ENCODE measurements at regions not wholly inside any gene's neighbourhood (a gene's known extent, or its start where the extent isn't known, plus 50 kb on each side); places are given as distances from the start of the nearest gene placed in this dataset.

DNA sequence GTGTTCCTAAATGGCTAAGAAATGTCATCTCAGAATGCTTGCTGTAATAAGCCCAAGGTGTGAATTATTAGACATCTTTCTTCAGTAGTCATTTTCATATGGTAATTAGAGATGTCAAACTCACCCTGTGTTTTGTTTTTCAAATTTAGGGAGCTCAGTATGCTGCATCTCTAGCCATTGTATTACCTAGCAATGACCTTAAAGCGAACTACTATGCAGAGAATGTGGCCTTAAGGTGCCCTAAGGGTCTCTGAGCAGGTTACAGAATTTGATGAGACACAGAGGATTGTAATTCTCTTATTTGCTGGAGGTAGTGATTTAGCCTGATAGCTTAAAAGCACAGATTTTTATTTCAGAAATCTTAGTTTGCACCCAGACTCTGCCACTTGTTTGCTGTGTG, 1052.6 kb upstream of the DDX18 start:
- Histone ChIP-seq H3K27me3 (ENCODE audit: control insufficient read depth, insufficient read depth, low read length) (no peaks in the 10 kb centered on the region), H3K36me3 (ENCODE audit: control insufficient read depth in 2 of 3, insufficient read depth in 3 of 3, low read length in 3 of 3) (no peaks in the 10 kb centered on the region), H3K4me3 (ENCODE audit: low read length in 3 of 3) (no peak overlapping the region), H3K9me3 (ENCODE audit: control insufficient read depth in 2 of 3, insufficient read depth in 1 of 3, low read length in 3 of 3) (no peaks in the 10 kb centered on the region), H3K9ac (ENCODE audit: low read length in 3 of 3) (no peak overlapping the region), H3K4me1 (ENCODE audit: control insufficient read depth in 2 of 3, insufficient read depth in 2 of 3, low read depth in 1 of 3, low read length in 3 of 3) (no peaks in the 10 kb centered on the region), H3K27ac (ENCODE audit: low read depth in 2 of 2, low read length in 2 of 2) (no peak overlapping the region)
- FAIRE-seq, result no peak
- no peak for DNase-seq
- intact Hi-C loops (cut with DNase I), result no loop called here
- TF ChIP-seq CTCF (IDR thresholded peaks at IDR 0.05; ENCODE audit: borderline replicate concordance, extremely low read depth, insufficient read depth), result no peak

DNA sequence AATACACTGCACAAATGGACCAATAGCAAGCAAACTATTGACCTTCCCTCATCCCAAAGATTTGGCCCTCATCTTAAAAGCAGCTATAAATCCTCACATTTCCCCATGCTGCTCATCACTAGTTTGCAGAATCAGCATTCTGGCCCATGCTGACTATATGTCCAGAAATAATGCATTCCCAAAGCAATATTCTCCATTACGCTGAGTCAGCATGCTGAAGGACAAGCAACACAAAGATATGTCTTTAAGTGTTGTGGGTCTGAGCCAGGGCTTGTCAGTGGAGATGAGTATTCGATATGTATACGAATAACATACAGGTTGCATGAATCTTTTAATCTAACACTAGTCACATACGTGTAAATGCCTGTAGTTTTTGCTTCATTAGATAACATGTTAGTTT, 1045.0 kb upstream of the DDX18 start:
- H3K4me3 ChIP-seq (ENCODE audit: low read length in 3 of 3), result no peak overlapping the region
- intact Hi-C loops (cut with DNase I), result no loop called here
- no peaks in the 10 kb centered on the region for H3K36me3 ChIP-seq (ENCODE audit: control insufficient read depth in 2 of 3, insufficient read depth in 3 of 3, low read length in 3 of 3)
- no peaks in the 10 kb centered on the region for H3K9me3 ChIP-seq (ENCODE audit: control insufficient read depth in 2 of 3, insufficient read depth in 1 of 3, low read length in 3 of 3)
- no peaks in the 10 kb centered on the region for H3K4me1 ChIP-seq (ENCODE audit: control insufficient read depth in 2 of 3, insufficient read depth in 2 of 3, low read depth in 1 of 3, low read length in 3 of 3)
- FAIRE-seq (no peak), DNase-seq (no peak)
- no peak overlapping the region for H3K9ac ChIP-seq (ENCODE audit: low read length in 3 of 3)
- no peak overlapping the region for H3K27ac ChIP-seq (ENCODE audit: low read depth in 2 of 2, low read length in 2 of 2)
- H3K27me3 ChIP-seq (ENCODE audit: control insufficient read depth, insufficient read depth, low read length), result no peaks in the 10 kb centered on the region
- TF ChIP-seq CTCF (IDR thresholded peaks at IDR 0.05; ENCODE audit: borderline replicate concordance, extremely low read depth, insufficient read depth), result no peak

GRCh38 chr2:116776556-116776955, 1037.9 kb upstream of the DDX18 start:
- intact Hi-C loops (cut with DNase I), result no loop called here
- Histone ChIP-seq H3K9ac (ENCODE audit: low read length in 3 of 3) (no peak overlapping the region), H3K4me1 (ENCODE audit: control insufficient read depth in 2 of 3, insufficient read depth in 2 of 3, low read depth in 1 of 3, low read length in 3 of 3) (no peaks in the 10 kb centered on the region), H3K27me3 (ENCODE audit: control insufficient read depth, insufficient read depth, low read length) (no peaks in the 10 kb centered on the region), H3K27ac (ENCODE audit: low read depth in 2 of 2, low read length in 2 of 2) (no peak overlapping the region), H3K9me3 (ENCODE audit: control insufficient read depth in 2 of 3, insufficient read depth in 1 of 3, low read length in 3 of 3) (no peaks in the 10 kb centered on the region), H3K36me3 (ENCODE audit: control insufficient read depth in 2 of 3, insufficient read depth in 3 of 3, low read length in 3 of 3) (no peaks in the 10 kb centered on the region), H3K4me3 (ENCODE audit: low read length in 3 of 3) (no peak overlapping the region)
- no peak for FAIRE-seq
- DNase-seq, result no peak
- TF ChIP-seq CTCF (IDR thresholded peaks at IDR 0.05; ENCODE audit: borderline replicate concordance, extremely low read depth, insufficient read depth), result no peak

- no peak overlapping the region for H3K27ac ChIP-seq (ENCODE audit: low read depth in 2 of 2, low read length in 2 of 2)
- no peak overlapping the region for H3K9ac ChIP-seq (ENCODE audit: low read length in 3 of 3)
- no peaks in the 10 kb centered on the region for H3K36me3 ChIP-seq (ENCODE audit: control insufficient read depth in 2 of 3, insufficient read depth in 3 of 3, low read length in 3 of 3)
- no peak for TF ChIP-seq CTCF (IDR thresholded peaks at IDR 0.05; ENCODE audit: borderline replicate concordance, extremely low read depth, insufficient read depth)
- H3K9me3 ChIP-seq (ENCODE audit: control insufficient read depth in 2 of 3, insufficient read depth in 1 of 3, low read length in 3 of 3), result no peaks in the 10 kb centered on the region
- H3K4me1 ChIP-seq (ENCODE audit: control insufficient read depth in 2 of 3, insufficient read depth in 2 of 3, low read depth in 1 of 3, low read length in 3 of 3), result no peaks in the 10 kb centered on the region
- DNase-seq, result no peak
- H3K4me3 ChIP-seq (ENCODE audit: low read length in 3 of 3), result no peak overlapping the region
- no peak for FAIRE-seq
- H3K27me3 ChIP-seq (ENCODE audit: control insufficient read depth, insufficient read depth, low read length), result no peaks in the 10 kb centered on the region
- intact Hi-C loops (cut with DNase I), result no loop called here
These were observed 1026.6 kb upstream of the DDX18 start for GRCh38 chr2:116787848-116788247.

All from kidney (tissue), 13 donors.